ENCODE measurements at regions not wholly inside any gene's neighbourhood (a gene's known extent, or its start where the extent isn't known, plus 50 kb on each side); places are given as distances from the start of the nearest gene placed in this dataset.

DNA sequence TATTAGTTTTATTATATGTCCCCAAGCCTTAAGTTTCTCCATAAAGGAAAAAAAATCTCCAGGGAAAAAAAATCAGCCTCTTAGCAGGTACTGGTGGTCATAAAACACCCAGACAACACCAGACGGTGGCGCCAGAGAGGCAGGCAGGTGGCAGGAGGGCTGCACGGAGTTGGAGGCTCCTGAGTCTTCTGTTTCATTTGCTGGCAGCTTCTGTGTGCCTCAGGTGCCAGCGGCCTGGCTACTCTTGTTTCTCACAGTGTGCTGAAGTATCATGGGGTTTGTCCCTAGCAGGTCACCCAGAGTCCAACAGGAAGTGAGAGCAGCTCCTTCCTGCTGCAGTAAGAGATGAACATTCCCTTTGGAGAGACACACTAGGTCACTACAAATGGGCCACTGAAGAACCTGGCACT lies 123.3 kb upstream of the GADD45A start:
- H3K27ac Mint-ChIP-seq, result no peak overlapping the region

More for the DNA sequence above, 123.3 kb upstream of the GADD45A start:
- Histone ChIP-seq H2AFZ (ENCODE audit: low read length) (no peak overlapping the region), H3K79me2 (ENCODE audit: insufficient read depth, low read length) (no peaks in the 10 kb centered on the region), H4K5ac (ENCODE audit: insufficient read length, low read depth, low read length) (no peak overlapping the region), H3K79me1 (ENCODE audit: insufficient read depth, low read depth, low read length, poor library complexity, severe bottlenecking) (no peaks in the 10 kb centered on the region), H2BK120ac (ENCODE audit: low read depth, low read length, poor library complexity, severe bottlenecking) (no peak overlapping the region), H3K27ac (ENCODE audit: insufficient read length, low read depth, low read length) (no peak overlapping the region), H3K4me2 (ENCODE audit: insufficient read depth, insufficient read length, low read length) (no peak overlapping the region), H2BK5ac (ENCODE audit: insufficient read length, low read length) (no peak overlapping the region), H2BK12ac (ENCODE audit: insufficient read length, low read depth, low read length) (no peak overlapping the region), H3K23ac (ENCODE audit: insufficient read length, low read depth, low read length) (no peak overlapping the region), H3T11ph (ENCODE audit: low read length) (no peak overlapping the region), H2BK15ac (ENCODE audit: low read depth, low read length) (no peak overlapping the region), H3K14ac (ENCODE audit: insufficient read depth, low read length) (no peak overlapping the region), H3K23me2 (ENCODE audit: insufficient read length, low read depth, low read length, poor library complexity, severe bottlenecking) (no peaks in the 10 kb centered on the region), H2AK5ac (ENCODE audit: insufficient read length, low read length) (no peak overlapping the region), H4K91ac (ENCODE audit: insufficient read length, low read depth, low read length) (no peak overlapping the region), H3K56ac (ENCODE audit: insufficient read length, low read depth, low read length) (no peak overlapping the region), H2BK20ac (ENCODE audit: low read depth, low read length, poor library complexity, severe bottlenecking) (no peak overlapping the region), H3K4ac (ENCODE audit: low read depth, low read length) (no peak overlapping the region), H3K27me3 (ENCODE audit: insufficient read depth, low read length) (no peaks in the 10 kb centered on the region), H3K9me3 (ENCODE audit: control insufficient read depth, low read depth, low read length) (no peaks in the 10 kb centered on the region), H4K20me1 (ENCODE audit: control insufficient read depth, insufficient read depth, insufficient read length) (no peaks in the 10 kb centered on the region), H3K4me1 (ENCODE audit: insufficient read depth, low read length) (no peaks in the 10 kb centered on the region), H3K18ac (ENCODE audit: insufficient read length, low read depth, low read length) (no peak overlapping the region), H3K9ac (ENCODE audit: extremely low read depth, insufficient read length, low read length) (no peak overlapping the region), H4K8ac (replicated peaks; ENCODE audit: insufficient read length, low read depth, low read length) (no peak overlapping the region)
- peaks cover 7% of the 10 kb centered on the region for H3K27me3 Mint-ChIP-seq (ENCODE audit: low read depth)
- peaks cover 0 to 8% of the 10 kb centered on the region in 2 experiments; a peak in 3 of 5 replicates for H3K9me3 Mint-ChIP-seq
- peaks cover 3 to 9% of the 10 kb centered on the region in 2 experiments for H3K4me1 Mint-ChIP-seq
- TF ChIP-seq, protein P1, sequence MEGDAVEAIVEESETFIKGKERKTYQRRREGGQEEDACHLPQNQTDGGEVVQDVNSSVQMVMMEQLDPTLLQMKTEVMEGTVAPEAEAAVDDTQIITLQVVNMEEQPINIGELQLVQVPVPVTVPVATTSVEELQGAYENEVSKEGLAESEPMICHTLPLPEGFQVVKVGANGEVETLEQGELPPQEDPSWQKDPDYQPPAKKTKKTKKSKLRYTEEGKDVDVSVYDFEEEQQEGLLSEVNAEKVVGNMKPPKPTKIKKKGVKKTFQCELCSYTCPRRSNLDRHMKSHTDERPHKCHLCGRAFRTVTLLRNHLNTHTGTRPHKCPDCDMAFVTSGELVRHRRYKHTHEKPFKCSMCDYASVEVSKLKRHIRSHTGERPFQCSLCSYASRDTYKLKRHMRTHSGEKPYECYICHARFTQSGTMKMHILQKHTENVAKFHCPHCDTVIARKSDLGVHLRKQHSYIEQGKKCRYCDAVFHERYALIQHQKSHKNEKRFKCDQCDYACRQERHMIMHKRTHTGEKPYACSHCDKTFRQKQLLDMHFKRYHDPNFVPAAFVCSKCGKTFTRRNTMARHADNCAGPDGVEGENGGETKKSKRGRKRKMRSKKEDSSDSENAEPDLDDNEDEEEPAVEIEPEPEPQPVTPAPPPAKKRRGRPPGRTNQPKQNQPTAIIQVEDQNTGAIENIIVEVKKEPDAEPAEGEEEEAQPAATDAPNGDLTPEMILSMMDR (conservative IDR thresholded peaks at IDR 0.05), result peak; percentile 96
- H3K4me3 Mint-ChIP-seq, result no peak overlapping the region
- WGBS (ENCODE audit: extremely low coverage, insufficient read length, low lambda C conversion rate), result no CpG with 5 or more reads among the region's 4 CpGs
- peaks cover 0 to 5% (median 2%) of the 10 kb centered on the region in 3 experiments; a peak in 3 of 7 replicates for H3K36me3 Mint-ChIP-seq (ENCODE audit: insufficient read depth in 1 of 3, low read depth in 3 of 3)
- peak; percentile 91 for DNase-seq

All from H9 (cell line).